PC-9 (cell line): ENCODE measurements at regions not wholly inside any gene's neighbourhood (a gene's known extent, or its start where the extent isn't known, plus 50 kb on each side); places are given as distances from the start of the nearest gene placed in this dataset.

Source experiments
- CTCF ChIP-seq: fragments of 200-600 bp; sonication (generic); conservative IDR thresholded peaks from 2 replicates; pipeline ENCODE4 v1.6.1; 2017; ENCODE audit warnings: mixed run types, antibody characterized with exemption, mild to moderate bottlenecking, moderate library complexity
- EZH2 ChIP-seq: fragments of 200-600 bp; sonication (generic); IDR thresholded peaks from 2 replicates; pipeline ENCODE4 v1.8.0; 2017; ENCODE audit warnings: antibody characterized with exemption, low read depth

GRCh38 chr15:31523027-31523654 lies 196.5 kb downstream of the KLF13 start:
- TF ChIP-seq CTCF (no peak), EZH2 (no peak)
